Hematopoietic multipotent progenitor cell treated with erythropoietin and hydrocortisone succinate and interleukin-3 and kit ligand, for 8 days (in vitro differentiated cells): ENCODE measurements at regions not wholly inside any gene's neighbourhood (a gene's known extent, or its start where the extent isn't known, plus 50 kb on each side); places are given as distances from the start of the nearest gene placed in this dataset.
"Not testable (repeated sequence)": the region's sequence is repeated elsewhere in the genome, so short reads cannot be mapped to it uniquely, and the experiment has no call there.

Experiments used
- DNase-seq: peaks from one replicate; pipeline ENCODE4 v3.0.0-alpha.2; 2015

DNA sequence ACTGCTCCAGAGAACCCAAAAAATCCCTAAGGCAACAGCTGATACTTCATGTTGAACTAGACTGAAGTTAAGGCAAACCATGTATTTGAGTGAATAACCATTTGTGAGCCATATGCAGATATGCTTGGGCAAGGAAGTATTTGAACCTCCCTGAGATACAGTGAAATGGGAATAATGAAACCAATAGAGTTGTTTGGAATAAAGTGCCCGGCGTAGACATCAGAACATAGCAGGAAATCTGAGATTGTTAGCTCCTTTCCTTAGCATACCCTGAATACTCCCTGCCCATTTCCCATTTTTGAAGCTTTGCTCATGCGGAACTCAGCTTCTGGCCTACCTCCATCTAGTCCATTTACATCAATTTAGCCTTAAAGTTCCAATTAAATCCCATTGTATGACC lies 611.9 kb downstream of the EFNA5 start:
- no peak for DNase-seq

DNA sequence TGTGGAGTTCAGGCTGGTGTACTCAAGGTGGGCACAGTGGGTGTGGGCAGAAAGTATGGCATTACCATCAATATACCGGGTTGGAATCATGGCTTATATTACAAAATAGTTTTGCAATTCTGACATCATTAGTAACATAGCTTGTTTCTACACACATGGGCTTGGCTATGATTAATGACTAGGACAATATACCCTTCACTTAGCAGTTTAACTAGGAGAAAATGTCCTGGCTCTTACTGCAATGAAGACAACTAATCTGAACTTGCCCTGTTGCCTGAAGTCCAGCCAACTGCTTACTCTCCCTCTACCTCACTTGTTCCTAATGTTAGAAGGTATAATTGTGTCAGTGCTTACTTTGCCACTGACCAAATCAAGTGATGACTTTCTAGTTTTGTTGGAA lies 612.5 kb downstream of the EFNA5 start:
- DNase-seq = no peak

DNA sequence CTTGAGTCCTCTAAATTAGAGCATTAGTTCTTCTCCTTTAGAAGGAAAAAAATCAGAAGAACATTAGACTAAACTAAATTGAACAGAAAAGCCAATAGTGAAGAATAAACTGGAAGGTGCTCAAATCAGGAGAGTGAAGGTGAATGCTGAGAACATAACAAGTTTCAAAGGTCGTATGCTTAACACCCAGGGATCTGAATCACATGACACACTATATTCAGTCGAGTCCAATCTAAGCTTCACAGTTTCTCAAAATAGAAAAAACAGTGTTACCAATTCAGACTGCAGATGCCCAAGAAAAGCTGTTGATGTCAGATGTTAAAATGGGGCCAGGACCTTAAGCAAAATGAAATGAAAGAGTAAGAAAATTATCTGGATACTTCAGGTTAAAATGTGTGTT lies 614.5 kb downstream of the EFNA5 start:
- DNase-seq = no peak

DNA sequence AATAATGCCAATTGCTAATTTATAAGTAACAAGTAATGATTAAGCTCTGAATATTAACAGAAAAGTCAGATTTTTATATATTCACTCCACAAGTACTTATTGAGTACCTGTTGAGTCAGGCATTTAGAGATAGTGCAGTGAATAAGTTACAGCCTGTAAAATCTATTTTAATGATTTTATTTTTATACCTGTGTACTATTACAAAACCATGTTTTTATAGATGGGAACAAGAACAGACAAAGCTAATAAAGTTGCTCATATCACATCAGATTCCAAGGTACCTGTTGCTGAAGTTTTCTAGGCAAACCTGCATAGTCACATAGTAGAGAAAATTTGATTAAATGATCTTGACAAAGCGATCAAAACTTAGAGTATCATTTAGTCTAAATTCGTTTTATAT lies 623.7 kb downstream of the EFNA5 start:
- DNase-seq = no peak

DNA sequence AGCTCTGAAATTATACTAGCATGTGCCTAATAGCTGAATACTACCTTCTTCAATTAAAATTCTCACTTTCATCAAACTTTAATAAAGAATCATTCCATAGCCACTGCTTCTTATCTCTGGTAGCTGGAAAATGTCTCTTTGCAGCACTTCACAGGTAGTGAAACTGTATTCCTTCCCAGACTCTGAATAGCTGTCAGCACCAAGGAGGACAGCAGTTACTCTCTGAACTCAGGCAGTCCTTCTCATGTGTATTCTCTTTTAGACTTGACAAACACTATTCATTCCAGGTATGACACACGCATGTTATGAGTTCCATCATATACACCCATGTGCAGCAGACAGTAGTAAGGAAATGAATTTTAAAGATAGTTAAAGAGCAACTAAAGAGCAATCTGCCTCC lies 627.1 kb downstream of the EFNA5 start:
- no peak for DNase-seq

DNA sequence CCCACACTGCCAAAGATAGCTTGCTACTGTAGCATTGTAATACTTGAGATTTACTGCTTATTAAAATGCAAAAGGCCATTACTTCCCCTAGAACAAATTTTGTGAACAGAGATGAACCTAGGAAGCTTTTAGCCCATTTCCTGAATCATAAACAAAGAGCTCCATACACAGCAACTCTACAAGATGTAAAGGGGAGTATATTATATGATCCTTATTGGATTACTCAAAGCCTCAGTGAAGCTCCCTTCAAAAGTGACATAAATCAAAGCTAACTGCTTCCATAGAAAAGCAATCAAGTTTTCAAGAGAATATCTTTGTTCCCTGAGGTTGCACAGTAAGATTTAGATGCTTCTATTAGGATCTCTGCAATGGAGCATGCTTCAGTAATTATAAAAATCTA lies 629.8 kb downstream of the EFNA5 start:
- no peak for DNase-seq

DNA sequence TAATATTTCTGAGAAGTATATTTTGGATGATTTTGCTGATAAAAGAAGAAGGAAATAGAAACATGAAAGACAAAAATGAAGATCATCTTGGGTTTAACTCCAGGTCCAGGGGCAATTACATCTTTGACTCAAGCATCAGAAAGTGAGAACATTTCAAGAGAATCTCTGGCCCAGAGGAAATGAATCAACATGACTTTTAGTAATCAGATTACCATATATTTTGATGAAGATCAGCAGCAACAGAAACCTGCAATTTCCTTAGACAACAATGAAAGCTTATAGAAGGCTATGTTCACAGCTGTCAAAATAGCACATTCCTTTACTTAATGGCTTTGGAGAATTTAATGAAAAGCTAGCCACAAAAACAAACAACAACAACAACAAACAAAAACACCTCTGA lies 638.1 kb downstream of the EFNA5 start:
- DNase-seq = no peak

DNA sequence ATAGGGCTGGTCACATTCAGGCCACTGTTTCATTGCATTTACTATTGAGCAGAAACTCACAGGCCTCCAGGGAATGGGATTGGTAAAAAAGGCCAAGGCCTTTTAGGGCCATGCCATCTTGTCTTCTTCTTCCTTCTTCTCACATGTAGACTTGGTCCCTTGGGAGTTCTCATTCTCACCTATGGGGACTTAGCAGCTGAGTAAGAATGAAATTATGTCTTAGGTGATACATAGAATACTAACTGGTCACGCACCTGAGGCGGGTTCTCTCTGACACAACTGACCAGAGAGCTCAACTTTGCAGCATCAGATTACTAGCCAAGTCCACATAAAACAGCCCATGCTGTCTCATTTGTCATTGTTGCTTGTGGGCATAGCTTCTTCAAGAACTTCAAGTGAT lies 641.8 kb downstream of the EFNA5 start:
- no peak for DNase-seq

DNA sequence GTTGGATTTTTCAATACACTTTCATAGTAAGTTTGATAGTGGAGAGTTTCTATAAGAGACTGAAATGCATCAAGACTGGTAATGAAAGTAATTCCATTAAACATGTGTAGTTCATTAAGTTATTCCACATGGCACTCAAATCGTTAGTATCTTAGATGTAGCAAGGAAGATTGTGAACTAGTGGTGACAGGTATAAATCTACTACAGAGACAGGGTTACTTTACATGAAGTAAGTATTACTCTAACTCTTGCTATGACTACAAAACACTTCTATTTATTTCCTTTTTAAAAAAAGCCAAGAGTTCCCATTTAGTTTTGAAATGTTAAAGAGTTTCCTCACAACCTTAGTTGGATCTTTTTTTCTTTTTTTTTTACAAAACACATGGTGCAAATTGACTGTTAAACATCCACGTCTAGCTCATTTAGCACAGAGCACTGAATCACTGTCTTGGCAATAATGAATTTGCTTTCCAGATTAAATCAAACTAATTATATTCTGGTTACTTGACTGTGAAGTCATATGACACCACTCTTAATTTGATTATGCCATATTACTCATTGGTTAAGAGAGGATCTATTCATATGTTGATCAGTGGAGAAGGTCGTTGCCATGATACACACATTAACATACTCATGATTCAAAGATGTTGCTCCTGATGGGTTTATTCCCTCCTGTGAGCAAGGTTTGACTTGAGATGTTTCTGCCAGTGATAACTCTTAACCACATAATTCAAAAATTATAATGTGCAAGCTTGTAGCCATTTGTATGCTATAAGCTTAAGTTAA lies 644.8 kb downstream of the EFNA5 start:
- no peak for DNase-seq

DNA sequence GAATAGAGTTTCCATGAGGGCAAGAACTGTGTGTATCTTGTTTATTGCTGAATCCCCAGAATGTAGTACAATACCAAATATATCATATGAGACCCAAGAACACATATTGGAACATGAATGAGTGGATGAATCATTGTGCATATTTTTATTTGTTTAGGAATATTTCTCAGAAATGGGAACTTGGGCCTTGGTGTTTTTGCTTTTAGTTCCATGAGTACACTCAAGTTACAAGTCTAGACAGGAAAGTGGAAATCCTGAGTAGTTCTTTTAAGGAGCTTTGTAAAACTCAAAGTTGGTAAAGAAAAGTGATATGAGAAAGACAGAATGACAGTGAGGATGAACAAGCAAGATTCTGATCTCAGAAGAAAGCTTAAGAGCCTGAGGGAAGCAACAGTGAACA lies 647.0 kb downstream of the EFNA5 start:
- DNase-seq = no peak

DNA sequence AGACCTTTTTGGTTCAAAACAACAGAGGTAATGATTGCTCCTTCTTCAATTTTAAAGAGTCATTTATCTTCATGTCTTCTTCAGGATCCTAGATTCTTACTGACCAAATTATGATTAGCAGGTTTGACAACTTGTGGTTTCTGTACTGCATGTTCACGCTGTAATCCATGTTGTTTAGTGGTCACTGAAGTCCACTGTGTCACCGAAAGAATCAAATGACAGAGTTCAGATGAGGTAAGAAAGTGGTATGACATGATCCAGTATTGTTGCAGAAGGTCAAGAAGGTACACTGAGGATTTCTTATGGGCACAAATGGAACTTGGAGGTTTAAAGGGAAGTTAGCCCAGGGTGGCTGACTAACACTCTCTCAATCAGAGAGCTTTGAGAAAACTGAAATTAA lies 649.2 kb downstream of the EFNA5 start:
- DNase-seq = no peak

DNA sequence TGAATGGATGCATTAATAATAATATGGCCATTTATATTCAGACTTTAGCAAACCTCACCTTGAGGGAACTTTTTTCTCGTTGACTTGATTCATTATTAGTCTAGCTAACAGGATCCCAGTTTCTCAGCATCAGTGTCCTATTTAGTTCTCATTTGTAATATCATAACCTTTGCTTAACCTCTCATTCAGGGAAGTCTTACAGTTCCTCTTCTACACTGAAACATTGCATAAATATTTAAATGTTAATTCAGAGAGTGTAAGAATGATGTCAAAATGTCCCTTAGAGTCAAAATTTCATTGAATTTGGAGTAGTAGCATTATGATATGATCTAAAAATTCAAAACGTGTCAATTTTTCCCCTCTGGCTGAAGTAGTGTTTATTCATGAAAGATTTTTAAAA lies 650.1 kb downstream of the EFNA5 start:
- DNase-seq = no peak

DNA sequence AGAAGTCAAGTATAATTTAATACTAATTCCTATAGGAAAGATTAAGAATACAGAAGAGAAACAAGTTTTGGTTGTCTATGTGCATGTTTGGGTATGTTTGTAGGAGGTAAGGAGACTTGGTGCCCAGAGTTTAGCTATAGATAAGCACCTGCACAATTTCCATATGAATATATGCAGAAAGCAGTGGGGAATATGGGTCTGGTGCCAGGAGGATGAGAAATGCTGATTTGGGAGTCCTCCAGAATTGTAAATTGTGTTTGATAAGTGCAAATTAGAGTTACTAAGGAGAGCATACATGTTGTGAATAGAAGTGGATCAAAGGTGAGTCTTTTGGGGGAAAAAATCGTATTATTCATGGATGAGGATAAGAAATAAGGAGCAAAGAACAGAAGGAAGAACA lies 653.1 kb downstream of the EFNA5 start:
- DNase-seq = no peak

DNA sequence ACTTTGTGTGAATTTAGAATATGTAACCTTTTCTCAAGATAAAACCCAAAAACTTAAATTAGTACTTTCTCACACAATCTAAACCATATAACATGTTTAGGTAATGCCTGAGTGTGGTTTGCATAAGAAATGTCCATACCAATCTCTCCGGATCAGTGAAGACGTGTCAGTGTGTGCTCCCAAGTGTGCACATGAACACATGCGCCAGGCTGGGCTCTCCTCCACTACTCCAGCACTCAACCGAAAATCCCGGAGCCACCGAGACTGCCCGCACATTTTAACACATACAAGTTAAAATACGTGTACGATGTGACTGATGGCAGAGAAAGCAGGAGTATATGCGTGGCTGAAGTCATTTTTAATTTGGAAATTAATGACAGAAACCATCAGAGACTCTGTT lies 658.4 kb downstream of the EFNA5 start:
- DNase-seq = no peak

DNA sequence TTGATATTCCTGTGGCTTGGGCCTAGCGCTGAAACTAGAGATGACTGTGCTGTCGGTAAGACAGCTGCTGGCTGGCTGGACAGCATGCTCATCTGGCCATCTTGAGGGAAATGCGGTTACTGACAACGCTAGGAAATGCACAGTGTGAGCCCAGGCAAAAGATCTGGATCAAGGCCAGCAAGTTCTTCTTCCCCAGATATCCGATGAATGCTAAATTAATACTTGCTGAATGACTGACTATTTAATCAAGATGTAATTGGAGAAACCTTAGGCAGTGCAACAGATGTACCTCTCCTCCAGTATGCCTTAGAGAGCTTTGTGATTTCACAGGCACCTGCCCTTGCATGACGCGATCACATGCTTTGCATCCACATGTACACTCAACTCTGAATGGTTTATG lies 659.1 kb downstream of the EFNA5 start:
- no peak for DNase-seq

DNA sequence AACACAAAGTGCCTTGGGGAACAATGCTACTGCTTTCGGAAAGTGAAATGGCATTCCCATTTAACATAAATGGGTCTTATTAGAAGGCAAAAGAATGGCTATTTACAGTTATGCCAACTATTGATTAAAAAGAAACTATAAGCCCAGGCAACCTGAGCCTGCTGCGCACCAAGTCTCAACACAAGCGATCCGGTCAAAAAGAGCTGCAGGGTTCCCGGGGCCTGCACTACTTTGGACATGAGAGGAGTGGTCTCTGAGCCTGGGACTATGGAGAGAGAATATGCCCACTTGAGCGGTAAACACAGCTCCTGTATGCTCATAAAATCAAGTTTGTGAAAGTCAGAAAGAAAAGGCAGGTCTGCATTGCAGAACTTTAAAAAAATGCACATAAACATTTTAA lies 660.7 kb downstream of the EFNA5 start:
- no peak for DNase-seq

DNA sequence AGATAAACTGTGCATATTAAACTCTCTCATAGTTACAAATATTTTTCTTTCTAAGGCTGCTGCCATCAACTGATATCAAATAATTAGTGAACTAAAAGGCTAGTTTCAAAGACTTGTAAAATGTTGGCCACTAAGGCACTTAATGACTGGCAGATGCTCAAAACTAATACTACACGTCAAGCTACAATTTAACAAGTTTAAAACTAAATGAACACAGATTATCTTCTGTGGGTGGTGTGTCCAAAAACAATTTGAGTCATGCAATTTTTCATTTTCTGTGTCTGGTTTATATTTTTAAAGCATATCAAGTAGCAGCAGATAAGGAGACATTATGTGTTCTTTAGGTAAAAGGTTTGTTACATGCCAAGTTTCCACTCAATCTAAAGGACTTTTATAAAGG lies 665.1 kb downstream of the EFNA5 start:
- no peak for DNase-seq

DNA sequence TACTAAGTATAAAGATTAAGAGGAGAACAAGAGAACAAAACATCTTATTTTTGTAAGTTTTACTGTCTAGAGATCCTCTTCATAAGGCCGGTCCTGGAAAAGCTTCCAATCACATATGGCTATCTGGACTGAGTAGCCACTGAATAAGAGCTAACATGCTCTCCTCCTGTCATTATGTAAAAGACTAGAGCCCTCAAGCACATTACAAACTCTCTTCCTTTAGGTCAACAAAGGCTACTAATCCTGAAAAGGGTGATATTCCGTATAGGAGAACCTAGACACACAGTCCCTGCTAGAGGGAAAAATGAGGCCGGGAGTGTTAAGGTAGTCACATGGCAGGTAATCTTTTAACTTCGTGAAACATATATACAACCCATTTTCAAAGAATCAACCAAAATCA lies 665.6 kb downstream of the EFNA5 start:
- DNase-seq = no peak

DNA sequence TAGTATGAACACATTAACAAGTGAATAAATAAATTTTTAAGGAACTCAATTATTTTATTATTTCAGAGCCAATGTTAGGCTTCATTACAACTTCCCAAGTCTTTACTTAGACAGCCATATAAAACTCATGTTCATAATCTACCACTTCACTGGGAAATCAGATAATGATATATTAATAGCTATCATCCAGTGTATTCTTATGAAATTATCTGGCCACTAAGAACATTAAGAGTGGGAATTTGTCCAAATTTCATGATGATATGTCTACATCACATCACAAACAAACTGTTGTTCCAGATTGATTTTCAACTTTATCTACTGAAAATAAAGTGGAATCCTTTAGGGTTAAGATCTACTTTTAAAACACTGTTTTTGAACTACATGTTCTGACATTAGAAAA lies 668.6 kb downstream of the EFNA5 start:
- DNase-seq = no peak

DNA sequence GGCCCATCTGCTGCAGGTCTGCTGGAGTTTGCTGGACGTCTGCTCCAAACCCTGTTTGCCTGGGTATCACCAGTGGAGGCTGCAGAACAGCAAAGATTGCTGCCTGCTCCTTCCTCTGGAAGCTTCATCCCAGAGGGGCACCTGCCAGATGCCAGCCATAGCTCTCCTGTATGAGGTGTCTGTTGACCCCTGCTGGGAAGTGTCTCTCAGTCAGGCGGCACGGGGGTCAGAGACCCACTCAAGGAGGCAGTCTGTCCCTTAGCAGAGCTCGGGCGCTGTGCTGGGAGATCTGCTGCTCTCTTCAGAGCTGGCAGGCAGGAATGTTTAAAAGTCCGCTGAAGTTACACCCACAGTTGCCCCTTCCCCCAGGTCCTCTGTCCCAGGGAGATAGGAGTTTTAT lies 671.2 kb downstream of the EFNA5 start:
- not testable (repeated sequence) for DNase-seq

DNA sequence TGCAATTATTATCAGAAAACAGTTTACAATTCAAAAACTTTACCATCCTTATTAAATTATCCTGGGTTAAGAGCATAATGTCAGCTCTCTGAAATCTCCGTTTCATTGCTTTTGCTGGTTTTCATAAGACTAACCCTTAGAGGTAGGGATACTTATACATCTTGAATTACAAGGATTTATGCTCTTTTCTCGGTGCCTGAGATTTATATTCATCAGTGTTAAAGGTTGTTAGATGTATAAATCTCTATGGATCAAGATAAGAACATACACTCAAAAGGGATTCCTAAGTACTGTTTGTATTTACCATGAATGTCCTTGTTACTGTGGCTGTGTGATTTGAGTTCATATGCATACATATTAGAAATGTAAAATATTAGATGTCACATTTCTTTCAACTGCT lies 684.7 kb downstream of the EFNA5 start:
- no peak for DNase-seq

DNA sequence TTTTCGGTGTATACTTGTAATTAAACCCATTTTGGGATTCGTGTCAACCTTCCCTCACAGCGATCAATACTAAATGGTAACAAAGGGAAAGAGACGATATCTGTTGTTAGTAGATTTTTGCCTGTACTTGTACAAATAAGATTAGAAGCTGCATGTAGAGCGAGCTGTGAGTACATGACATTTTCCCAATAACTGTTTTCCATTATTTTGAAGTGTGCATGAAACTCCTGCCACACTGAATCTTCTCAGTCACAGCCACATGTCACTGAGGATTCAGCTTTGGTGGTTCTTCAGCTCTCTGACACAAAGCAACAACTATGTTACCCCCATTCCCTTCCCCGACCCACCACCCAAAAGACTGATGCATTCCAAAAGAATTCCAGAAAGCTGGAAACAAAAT lies 685.6 kb downstream of the EFNA5 start:
- no peak for DNase-seq

DNA sequence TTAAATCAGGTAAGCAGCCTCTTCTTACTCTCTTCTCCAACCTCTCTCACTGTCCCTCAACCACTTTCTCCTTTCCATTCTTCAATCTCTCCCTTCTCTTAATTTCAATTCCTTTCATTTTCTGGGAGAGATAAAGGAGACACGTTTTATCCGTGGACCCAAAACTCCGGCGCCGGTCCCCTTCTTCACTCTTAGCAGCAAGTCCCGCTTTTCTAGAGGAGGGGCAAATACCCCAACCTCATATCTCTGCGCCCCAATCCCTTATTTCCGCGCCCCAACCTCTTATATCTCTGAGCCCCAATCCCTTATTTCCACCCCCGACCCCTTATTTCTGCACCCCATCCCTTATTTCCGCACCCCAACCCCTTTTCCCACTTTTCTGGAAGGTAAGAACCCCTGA lies 691.6 kb downstream of the EFNA5 start:
- DNase-seq = not testable (repeated sequence)

DNA sequence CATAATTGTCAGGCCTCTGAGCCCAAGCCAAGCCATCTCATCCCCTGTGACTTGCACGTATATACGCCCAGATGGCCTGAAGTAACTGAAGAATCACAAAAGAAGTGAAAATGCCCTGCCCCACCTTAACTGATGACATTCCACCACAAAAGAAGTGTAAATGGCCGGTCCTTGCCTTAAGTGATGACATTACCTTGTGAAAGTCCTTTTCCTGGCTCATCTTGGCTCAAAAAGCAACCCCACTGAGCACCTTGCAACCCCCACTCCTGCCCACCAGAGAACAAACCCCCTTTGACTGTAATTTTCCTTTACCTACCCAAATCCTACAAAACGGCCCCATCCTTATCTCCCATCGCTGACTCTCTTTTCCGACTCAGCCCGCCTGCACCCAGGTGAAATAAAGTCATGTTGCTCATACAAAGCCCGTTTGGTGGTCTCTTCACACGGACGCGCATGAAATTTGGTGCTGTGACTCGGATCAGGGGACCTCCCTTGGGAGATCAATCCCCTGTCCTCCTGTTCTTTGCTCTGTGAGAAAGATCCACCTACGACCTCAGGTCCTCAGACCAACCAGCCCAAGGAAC lies 692.1 kb downstream of the EFNA5 start:
- DNase-seq = not testable (repeated sequence)

DNA sequence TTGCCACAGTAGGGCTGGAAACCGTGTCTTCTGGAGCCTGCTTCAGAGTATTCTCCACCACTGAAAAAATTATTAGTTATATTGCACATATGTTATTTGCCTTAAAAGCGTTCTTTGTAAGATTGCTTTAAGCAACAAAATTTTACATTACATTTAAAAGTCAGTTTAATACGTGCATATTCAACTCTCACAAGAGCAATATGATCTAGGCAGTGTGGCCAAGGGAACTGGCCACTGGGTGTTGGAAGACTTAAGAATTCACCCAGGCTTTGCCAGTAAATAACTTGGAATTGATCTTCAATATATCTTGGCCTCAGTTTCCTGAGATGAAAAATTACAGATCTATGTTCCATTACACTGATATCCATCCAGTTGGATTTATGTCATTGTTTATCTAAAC lies 694.4 kb downstream of the EFNA5 start:
- no peak for DNase-seq
